SIG-M5 treated with dmso at 0.1 percent for 504 hours (cell line): ENCODE measurements at regions not wholly inside any gene's neighbourhood (a gene's known extent, or its start where the extent isn't known, plus 50 kb on each side); places are given as distances from the start of the nearest gene placed in this dataset.
A peak's percentile ranks its signal among the peaks of the same experiment; 100 is the strongest.
"Not testable (repeated sequence)": the region's sequence is repeated elsewhere in the genome, so short reads cannot be mapped to it uniquely, and the experiment has no call there.

Experiments
- DNase-seq: peaks from one replicate; lab custom pipeline; 2025; ENCODE audit not compliant: unreplicated experiment; lab: John Stamatoyannopoulos, UW

GRCh38 chr3:112738366-112738765, 97.4 kb upstream of the CCDC80 start:
- no peak for DNase-seq

GRCh38 chr3:112736805-112737566, 96.0 kb upstream of the CCDC80 start:
- no peak for DNase-seq

- DNase-seq, result no peak
Measured at GRCh38 chr3:112736386-112736785, 95.4 kb upstream of the CCDC80 start.

- no peak for DNase-seq
Measured at GRCh38 chr3:112735926-112736325, 95.0 kb upstream of the CCDC80 start.

GRCh38 chr3:112734736-112735350, 93.9 kb upstream of the CCDC80 start:
- peak; percentile 89 for DNase-seq

- DNase-seq, result no peak
Measured at GRCh38 chr3:112734171-112734570, 93.2 kb upstream of the CCDC80 start.

GRCh38 chr3:112730210-112730609, 89.3 kb upstream of the CCDC80 start:
- no peak for DNase-seq

GRCh38 chr3:112721231-112721630, 80.3 kb upstream of the CCDC80 start:
- DNase-seq, result no peak

GRCh38 chr3:112718967-112719366, 78.0 kb upstream of the CCDC80 start:
- no peak for DNase-seq

GRCh38 chr3:112718516-112718915, 77.6 kb upstream of the CCDC80 start:
- no peak for DNase-seq

GRCh38 chr3:112709911-112710310, 69.0 kb upstream of the CCDC80 start:
- peak; percentile 18 for DNase-seq

GRCh38 chr3:112699436-112699978, 58.6 kb upstream of the CCDC80 start:
- DNase-seq, result peak; percentile 25

GRCh38 chr3:112698442-112698841, 57.5 kb upstream of the CCDC80 start:
- not testable (repeated sequence) for DNase-seq

- DNase-seq, result not testable (repeated sequence)
Measured at GRCh38 chr3:112696244-112696643, 55.3 kb upstream of the CCDC80 start.

GRCh38 chr3:112695377-112696108, 54.6 kb upstream of the CCDC80 start:
- DNase-seq, result not testable (repeated sequence)

GRCh38 chr3:112694906-112695305, 54.0 kb upstream of the CCDC80 start:
- not testable (repeated sequence) for DNase-seq

GRCh38 chr3:112693186-112693585, 52.2 kb upstream of the CCDC80 start:
- no peak for DNase-seq
